ENCODE measurements at regions not wholly inside any gene's neighbourhood (a gene's known extent, or its start where the extent isn't known, plus 50 kb on each side); places are given as distances from the start of the nearest gene placed in this dataset.

GRCh38 chr5:179413086-179413690 is 67.9 kb upstream of the ADAMTS2 start:
- intact Hi-C loops (cut with micrococcal nuclease) = no loop called here
- Mint-ChIP-seq H3K4me3 (no peak overlapping the region), H3K36me3 (ENCODE audit: low read depth) (no peaks in the 10 kb centered on the region), H3K27me3 (peaks cover 10% of the 10 kb centered on the region), H3K4me1 (no peaks in the 10 kb centered on the region), H3K9me3 (no peaks in the 10 kb centered on the region), H3K27ac (no peak overlapping the region)
- ATAC-seq (ENCODE audit: low read depth) = no peak
- TF ChIP-seq CTCF (IDR thresholded peaks at IDR 0.05) = no peak
- ChIA-PET POLR2A (no interaction called here), CTCF (no interaction called here)
- DNase-seq = no peak

GRCh38 chr5:179411161-179411841 is 66.0 kb upstream of the ADAMTS2 start:
- H3K4me1 Mint-ChIP-seq = no peaks in the 10 kb centered on the region
- TF ChIP-seq CTCF (IDR thresholded peaks at IDR 0.05) = no peak
- no peak overlapping the region for H3K27ac Mint-ChIP-seq
- DNase-seq (no peak), ATAC-seq (ENCODE audit: low read depth) (no peak)
- CTCF ChIA-PET = no interaction called here
- intact Hi-C loops (cut with micrococcal nuclease) = no loop called here
- POLR2A ChIA-PET = no interaction called here
- no peaks in the 10 kb centered on the region for H3K9me3 Mint-ChIP-seq
- H3K36me3 Mint-ChIP-seq (ENCODE audit: low read depth) = no peaks in the 10 kb centered on the region
- H3K27me3 Mint-ChIP-seq = peaks cover 6% of the 10 kb centered on the region
- no peak overlapping the region for H3K4me3 Mint-ChIP-seq

GRCh38 chr5:179410291-179411160 is 65.3 kb upstream of the ADAMTS2 start:
- no peaks in the 10 kb centered on the region for H3K27me3 Mint-ChIP-seq
- intact Hi-C loops (cut with micrococcal nuclease) = no loop called here
- no peaks in the 10 kb centered on the region for H3K4me1 Mint-ChIP-seq
- H3K36me3 Mint-ChIP-seq (ENCODE audit: low read depth) = no peaks in the 10 kb centered on the region
- DNase-seq = no peak
- H3K4me3 Mint-ChIP-seq = no peak overlapping the region
- CTCF ChIA-PET = no interaction called here
- no peaks in the 10 kb centered on the region for H3K9me3 Mint-ChIP-seq
- no peak for TF ChIP-seq CTCF (IDR thresholded peaks at IDR 0.05)
- H3K27ac Mint-ChIP-seq = no peak overlapping the region
- POLR2A ChIA-PET = no interaction called here
- no peak for ATAC-seq (ENCODE audit: low read depth)

- intact Hi-C loops (cut with micrococcal nuclease) = no loop called here
- Mint-ChIP-seq H3K36me3 (ENCODE audit: low read depth) (no peaks in the 10 kb centered on the region), H3K27me3 (no peaks in the 10 kb centered on the region), H3K4me3 (no peak overlapping the region), H3K4me1 (no peaks in the 10 kb centered on the region), H3K9me3 (no peaks in the 10 kb centered on the region), H3K27ac (no peak overlapping the region)
- CTCF ChIA-PET = no interaction called here
- POLR2A ChIA-PET = no interaction called here
- no peak for DNase-seq
- no peak for TF ChIP-seq CTCF (IDR thresholded peaks at IDR 0.05)
- no peak for ATAC-seq (ENCODE audit: low read depth)
Observed at GRCh38 chr5:179409806-179410205, 64.5 kb upstream of the ADAMTS2 start.

- Mint-ChIP-seq H3K4me3 (no peak overlapping the region), H3K4me1 (no peaks in the 10 kb centered on the region), H3K9me3 (no peaks in the 10 kb centered on the region), H3K27me3 (no peaks in the 10 kb centered on the region), H3K36me3 (ENCODE audit: low read depth) (no peaks in the 10 kb centered on the region), H3K27ac (no peak overlapping the region)
- POLR2A ChIA-PET = no interaction called here
- no peak for TF ChIP-seq CTCF (IDR thresholded peaks at IDR 0.05)
- DNase-seq (no peak), ATAC-seq (ENCODE audit: low read depth) (no peak)
- CTCF ChIA-PET = no interaction called here
- intact Hi-C loops (cut with micrococcal nuclease) = no loop called here
Observed at GRCh38 chr5:179408611-179409010, 63.4 kb upstream of the ADAMTS2 start.

All from activated B cell treated with CpG ODN at 0.5 μM for 24 hours (primary cell).